AG04449 (cell line): ENCODE measurements at regions not wholly inside any gene's neighbourhood (a gene's known extent, or its start where the extent isn't known, plus 50 kb on each side); places are given as distances from the start of the nearest gene placed in this dataset.

Source experiments
- CTCF ChIA-PET: fragments of 350-600 bp; formaldehyde crosslinking; extraction: SDS; loops from one replicate; lab custom pipeline; 2021; ENCODE audit warnings: antibody characterized with exemption; lab: Yijun Ruan, JAX
- POLR2A ChIA-PET: fragments of 400-600, 350-600 bp; formaldehyde crosslinking; extraction: SDS; loops from one replicate; lab custom pipeline; 2020; ENCODE audit warnings: antibody characterized with exemption, inconsistent platforms; lab: Yijun Ruan, JAX
- DNase-seq: peaks from one replicate; pipeline ENCODE4 v3.0.0-alpha.2; 2010; ENCODE audit warnings: low read depth, low spot score
- H3K4me3 ChIP-seq: 2 replicates; pipeline ENCODE4 v1.5.1; 2011; ENCODE audit warnings: low read depth, mild to moderate bottlenecking, control low read depth, low read length
- CTCF ChIP-seq: IDR thresholded peaks from one replicate; pipeline ENCODE4 v1.5.1; 2011; ENCODE audit warnings: mild to moderate bottlenecking, moderate library complexity, low read length, control low read depth, inconsistent platforms; ENCODE audit not compliant: insufficient read depth; ENCODE audit errors: missing control alignments

- no peak overlapping the region for H3K4me3 ChIP-seq
- no peak for TF ChIP-seq CTCF
- POLR2A ChIA-PET = no interaction called here
- CTCF ChIA-PET = interaction anchor here (3.4 kb wide), 1 partner anchor 14 kb away, joined by 29 read pairs; no protein-coding TSS in a partner anchor
- DNase-seq = no peak
Observed at GRCh38 chr21:16096988-16097387, 367.2 kb downstream of the USP25 start.

GRCh38 chr21:16102113-16102512 is 372.3 kb downstream of the USP25 start:
- H3K4me3 ChIP-seq = no peak overlapping the region
- TF ChIP-seq CTCF = no peak
- CTCF ChIA-PET = interaction anchor here (0.6 to 1.3 kb wide), 2 partner anchors 13 to 20 kb away, joined by 3 to 7 read pairs; no protein-coding TSS in a partner anchor
- POLR2A ChIA-PET = no interaction called here
- DNase-seq = no peak

- DNase-seq = no peak
- ChIA-PET CTCF (no interaction called here), POLR2A (no interaction called here)
- no peak for TF ChIP-seq CTCF
- no peak overlapping the region for H3K4me3 ChIP-seq
Observed at GRCh38 chr21:16108561-16109075, 378.8 kb downstream of the USP25 start.

GRCh38 chr21:16113052-16113715 is 383.4 kb downstream of the USP25 start:
- H3K4me3 ChIP-seq = no peak overlapping the region
- DNase-seq = no peak
- ChIA-PET POLR2A (no interaction called here), CTCF (no interaction called here)
- no peak for TF ChIP-seq CTCF

- DNase-seq = no peak
- no peak for TF ChIP-seq CTCF
- POLR2A ChIA-PET = no interaction called here
- CTCF ChIA-PET = interaction anchor here (0.8 to 1.7 kb wide), 2 partner anchors 29 to 34 kb away, joined by 3 to 5 read pairs; no protein-coding TSS in a partner anchor
- H3K4me3 ChIP-seq = no peak overlapping the region
Observed at GRCh38 chr21:16115461-16115860, 385.7 kb downstream of the USP25 start.

- ChIA-PET CTCF (interaction anchor here (0.6 to 1.7 kb wide), 4 partner anchors 21 to 47 kb away, joined by 3 to 5 read pairs (median 3); no protein-coding TSS in a partner anchor), POLR2A (interaction anchor here (0.9 kb wide), 1 partner anchor 42 kb away, joined by 3 read pairs; no protein-coding TSS in a partner anchor)
- no peak for DNase-seq
- TF ChIP-seq CTCF = no peak
- H3K4me3 ChIP-seq = no peak overlapping the region
Observed at GRCh38 chr21:16116069-16116468, 386.3 kb downstream of the USP25 start.
